GM21786 (cell line): ENCODE measurements at regions not wholly inside any gene's neighbourhood (a gene's known extent, or its start where the extent isn't known, plus 50 kb on each side); places are given as distances from the start of the nearest gene placed in this dataset.
"Not testable (repeated sequence)": the region's sequence is repeated elsewhere in the genome, so short reads cannot be mapped to it uniquely, and the experiment has no call there.

Experiments
- ATAC-seq: cut with Tn5 transposase; IDR thresholded peaks from one replicate; pipeline ENCODE4 v1.9.1; 2021; ENCODE audit not compliant: unreplicated experiment

DNA sequence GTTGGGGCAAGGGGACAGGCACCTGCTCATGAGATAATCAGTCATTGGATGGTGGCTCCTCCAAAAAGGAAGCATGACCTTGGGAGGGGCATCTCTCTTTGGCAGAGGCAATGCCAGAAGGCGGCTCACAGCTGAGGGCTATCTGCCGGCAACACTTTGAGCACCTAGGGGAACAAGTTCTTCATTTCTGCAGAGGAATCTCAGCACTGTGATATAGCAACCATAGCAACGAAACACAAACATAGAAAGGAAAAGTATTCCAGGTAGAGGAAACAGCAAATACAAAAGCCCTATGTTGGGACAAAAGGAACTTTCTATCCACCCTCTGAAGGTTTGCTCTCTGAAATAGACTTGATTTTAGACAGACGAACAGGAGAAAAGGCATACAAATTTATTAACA, 89.1 kb upstream of the NEDD4L start:
- ATAC-seq, result no peak

DNA sequence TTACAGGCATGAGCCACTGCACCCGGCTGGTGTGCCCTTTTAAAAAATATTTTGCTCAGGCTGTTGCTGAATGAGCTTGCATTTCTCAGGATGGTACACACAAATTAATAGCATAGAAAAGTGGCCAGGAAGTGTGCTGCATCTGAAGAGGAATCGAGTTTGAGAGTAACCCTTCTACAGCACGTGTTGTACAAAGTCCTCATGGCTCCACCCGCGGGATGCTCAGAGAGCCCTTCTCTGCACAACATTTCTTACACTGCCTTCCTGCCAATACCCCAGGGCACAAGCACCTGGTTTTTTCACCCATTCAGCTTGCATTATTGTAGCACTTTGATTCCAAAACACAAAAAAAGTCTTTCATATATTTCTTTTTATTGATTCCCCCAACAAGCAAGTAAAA, 90.1 kb upstream of the NEDD4L start:
- ATAC-seq, result no peak

DNA sequence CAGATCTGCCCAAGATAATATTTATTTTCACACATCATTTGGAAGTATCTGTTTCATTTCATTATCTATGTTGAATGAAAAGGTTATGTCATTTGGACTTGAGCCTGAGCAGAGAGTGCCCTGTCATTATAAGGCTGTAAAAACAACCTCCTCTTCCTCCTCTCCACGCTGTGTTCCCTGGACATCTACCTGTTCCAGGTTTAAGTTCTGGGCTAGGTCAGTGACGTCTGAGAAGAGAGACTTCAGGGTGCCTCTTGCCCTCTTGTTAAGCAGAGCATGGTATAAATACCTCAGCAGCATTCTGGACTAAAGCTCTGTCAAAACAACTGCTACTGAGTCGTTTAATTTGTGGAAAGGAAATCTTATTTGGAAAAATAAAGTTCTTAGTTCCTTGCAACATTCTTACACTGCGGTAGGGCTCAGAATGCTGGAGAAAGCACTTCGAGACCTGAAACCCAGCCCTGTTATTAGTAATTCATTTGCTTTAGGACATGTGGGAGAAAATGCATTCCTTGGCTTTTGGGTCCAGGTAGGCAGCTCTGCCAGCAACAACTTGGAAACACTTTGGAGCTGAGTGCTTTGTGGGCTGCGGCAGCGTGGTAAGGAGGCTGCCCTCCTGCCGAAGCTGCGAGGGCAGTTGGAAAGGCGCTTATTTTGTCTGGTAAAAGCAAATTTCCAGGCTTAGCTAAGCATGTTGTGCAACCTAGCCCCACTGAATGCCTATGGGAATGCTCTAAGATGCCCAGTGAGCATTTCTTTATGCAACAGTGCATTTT, 91.8 kb upstream of the NEDD4L start:
- no peak for ATAC-seq

DNA sequence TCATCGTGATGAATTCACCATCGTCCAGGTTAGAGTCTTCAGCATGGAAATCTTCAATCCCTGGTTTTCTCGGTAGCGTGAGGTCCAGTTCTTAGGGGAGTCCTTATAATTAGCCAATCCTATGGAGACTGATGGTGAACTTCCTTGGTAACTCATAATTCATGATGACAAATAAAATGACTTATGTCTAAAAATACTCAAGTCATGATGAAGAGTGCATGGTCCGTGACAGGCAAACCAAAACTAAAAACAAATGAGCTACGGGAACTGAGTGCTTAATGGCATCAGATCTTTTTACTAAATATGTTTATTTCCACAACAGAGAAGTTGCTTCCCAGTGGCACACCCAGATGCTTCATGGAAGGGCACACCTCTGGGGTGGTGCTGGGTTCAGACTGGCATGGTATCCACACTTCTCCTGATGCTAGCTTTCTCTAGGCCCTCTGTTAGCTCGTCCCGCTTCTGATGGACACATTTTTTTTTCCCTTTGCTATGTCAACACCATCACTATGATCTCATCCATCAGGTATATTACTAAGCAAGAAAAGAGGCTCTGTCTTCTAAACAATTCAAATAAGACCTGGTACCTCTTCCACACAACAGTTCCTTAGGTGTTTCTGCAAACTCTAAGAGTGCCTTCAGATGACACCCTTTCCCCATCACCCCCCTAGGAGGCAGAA, 92.8 kb upstream of the NEDD4L start:
- ATAC-seq, result no peak

DNA sequence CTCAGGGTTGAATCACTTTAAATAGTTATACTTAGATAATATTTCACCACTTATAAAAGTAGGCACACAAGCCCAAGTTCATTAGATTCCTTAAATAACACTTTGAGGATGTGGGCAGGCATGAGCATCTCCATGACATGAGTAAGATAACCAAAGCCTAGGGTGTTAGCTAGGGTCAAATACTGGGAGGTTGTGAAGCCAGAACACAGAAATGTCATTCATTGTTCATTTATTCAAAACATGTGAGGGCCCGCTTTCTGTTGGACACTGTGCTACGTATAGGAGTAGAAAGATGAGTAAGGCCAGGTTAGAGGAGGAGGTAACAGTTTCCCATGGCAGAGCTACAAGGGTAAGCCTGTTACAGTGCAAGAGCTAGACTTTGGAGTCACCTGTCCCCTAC, 93.5 kb upstream of the NEDD4L start:
- ATAC-seq, result no peak

DNA sequence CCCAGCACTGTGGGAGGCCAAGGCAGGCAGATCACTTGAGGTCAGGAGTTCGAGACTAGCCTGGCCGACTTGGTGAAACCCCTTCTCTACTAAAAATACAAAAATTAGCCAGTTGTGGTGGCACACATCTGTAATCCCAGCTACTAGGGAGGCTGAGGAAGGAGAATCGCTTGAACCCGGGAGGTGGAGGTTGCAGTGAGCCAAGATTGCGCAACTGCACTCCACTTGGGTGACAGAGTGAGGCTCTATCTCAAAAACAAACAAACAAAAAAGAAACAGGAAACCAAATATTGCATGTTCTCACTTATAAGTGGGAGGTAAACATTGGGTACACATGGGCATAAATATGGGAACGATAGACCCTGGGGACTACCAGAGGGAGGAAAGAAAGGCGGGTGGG, 94.7 kb upstream of the NEDD4L start:
- not testable (repeated sequence) for ATAC-seq

DNA sequence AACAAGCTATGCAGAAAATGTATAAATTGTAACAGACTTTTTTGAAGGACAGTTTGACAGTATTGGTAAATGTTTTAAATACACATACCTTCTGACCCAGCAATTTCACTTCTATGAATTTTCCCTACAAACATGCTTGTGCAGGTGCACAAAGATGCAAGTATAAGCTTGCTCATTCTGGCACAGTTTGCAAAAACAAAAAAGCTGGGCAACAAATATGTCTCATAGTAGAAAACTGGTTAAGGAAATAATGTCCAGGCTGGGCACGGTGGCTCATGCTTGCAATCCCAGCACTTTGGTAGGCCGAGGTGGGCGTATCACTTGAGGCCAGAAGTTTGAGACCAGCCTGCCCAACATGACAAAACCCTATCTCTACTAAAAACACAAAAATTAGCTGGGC, 96.9 kb upstream of the NEDD4L start:
- no peak for ATAC-seq

DNA sequence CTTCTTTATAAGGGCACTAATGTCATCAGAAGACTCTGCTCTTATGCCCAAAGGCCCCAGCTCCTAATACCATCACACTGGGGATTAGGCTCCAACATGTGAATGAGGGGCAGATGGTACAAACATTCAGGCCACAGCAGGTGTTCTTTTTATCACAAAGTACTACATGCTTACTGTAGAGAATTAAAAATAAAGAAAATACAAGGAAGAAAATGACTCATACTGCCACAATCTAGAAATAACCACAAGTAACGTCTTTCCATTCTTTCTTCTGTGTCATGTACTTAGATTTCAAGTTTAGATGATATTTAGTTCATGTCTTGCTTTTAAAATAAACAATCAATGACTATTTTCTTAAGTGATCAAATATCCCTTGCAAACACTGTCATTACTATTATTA, 100.3 kb upstream of the NEDD4L start:
- no peak for ATAC-seq

DNA sequence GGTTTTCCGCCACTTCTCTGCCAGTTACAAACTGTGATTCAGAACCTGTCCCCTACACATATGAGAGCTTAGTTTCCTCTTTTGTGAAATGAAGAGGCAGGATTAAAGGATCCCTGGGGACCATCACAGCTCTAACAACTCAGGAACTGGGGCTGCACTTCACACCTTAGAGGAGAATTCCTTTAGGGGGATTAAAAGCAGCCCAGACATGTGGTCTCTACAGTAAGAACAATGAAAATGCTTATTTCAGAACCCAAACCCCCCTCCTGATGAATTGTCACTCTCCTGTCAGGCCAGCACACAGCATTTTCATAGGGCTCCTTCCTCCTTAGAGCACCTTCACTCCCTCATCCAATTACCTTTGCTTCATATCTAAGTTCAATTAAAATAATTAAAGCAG, 101.5 kb upstream of the NEDD4L start:
- ATAC-seq, result no peak

DNA sequence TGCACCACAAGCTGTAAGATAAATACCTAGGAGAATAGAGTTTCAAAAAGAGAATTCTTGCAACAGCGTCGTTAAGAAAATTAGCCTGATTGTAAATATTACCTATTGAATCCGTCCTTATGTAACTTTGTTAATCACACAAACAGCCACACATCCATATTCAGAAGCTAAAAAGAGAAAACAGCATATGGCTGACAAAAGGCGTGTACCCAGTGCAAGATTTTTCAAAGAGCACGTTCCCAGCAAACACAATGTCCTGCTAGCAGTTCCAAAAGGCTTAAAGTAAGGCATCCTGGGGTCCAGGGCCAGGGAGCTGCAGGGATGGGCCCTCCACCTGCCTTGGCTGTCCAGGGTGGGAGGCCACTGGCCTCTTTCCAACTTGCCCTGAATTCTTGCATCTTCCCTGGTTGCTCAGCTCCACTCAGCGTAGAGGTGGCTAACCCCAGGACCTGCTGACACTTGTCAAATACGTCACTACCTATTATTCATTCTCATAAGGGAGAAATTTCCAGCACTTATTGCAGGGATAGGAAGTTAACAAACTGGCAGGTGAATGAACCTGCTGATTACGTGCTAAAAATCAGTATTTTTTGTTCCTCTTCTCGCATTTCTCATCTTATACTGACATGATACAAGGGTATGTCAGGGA, 102.1 kb upstream of the NEDD4L start:
- no peak for ATAC-seq

DNA sequence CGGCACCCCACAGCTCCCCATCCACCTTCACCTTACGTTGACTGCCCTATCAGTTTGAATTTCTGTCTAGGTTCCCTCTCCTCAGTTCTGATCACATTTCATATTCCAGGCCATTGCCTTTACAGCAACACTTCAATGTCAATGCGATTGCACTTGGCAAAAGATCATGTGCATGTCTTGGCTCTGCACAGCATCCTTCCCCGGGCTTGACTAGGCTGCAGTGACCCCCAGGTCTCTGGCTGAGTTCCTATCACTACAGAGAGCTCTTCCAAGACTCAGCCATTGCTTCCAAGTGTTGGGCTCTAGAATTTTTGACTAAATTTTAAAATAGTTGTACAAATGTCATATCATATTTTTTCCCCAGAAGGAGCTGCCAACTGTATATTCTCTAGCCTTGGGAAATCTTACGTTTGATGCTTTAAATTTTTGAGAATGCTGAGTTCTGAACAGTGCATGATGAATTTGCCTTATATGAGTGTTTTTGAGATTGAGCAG, 103.8 kb upstream of the NEDD4L start:
- ATAC-seq, result no peak

DNA sequence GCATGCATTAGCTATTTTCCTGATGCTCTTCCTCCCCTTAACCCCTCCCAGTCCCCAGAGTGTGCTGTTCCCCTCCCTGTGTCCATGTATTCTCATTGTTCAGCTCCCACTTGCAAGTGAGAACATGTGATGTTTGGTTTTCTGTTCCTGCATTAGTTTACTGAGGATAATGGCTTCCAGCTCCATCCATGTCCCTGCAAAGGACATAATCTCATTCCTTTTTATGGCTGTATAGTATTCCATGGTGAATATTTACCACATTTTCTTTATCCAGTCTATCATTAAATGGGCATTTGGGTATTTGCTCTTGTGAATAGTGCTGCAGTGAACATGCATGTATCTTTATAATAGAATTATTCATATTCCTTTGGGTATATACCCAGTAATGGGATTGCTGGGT, 109.7 kb upstream of the NEDD4L start:
- not testable (repeated sequence) for ATAC-seq

DNA sequence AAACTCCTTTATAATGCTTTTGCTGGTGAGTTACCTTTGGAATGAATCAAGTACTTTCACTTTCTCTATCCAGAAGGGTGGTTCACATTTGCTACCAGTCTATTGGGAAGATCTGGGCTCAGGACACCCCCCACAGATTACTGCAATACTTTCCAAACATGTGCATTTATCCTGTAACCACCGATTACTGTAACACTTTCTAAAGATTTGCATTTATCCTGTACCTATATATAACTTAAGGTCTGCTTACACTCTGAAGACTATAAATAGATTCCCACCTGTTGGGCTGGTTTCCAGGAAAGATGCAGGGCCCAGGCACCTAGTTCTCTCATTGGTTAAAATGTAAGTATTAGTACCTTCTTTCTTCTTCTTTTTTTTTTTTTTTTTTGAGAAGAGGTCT, 113.0 kb upstream of the NEDD4L start:
- no peak for ATAC-seq

DNA sequence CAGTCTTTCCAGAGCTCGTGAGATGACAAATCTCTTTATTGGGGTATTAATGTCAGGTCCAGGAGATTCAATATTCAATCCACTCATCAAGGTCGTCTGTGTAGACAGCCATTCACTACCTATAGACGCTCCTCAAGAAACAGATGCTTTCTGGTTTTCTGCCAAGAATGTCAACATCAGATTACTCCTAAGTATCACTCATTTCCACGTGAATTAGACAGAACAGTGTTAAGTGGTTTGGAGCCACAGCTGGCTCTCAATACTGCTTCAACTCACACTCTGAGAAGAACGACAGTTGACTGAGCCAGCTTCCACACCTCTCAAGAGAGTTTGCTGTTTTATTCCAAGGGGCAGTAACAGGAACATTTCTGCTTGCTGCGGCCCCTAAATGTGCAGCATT, 113.5 kb upstream of the NEDD4L start:
- ATAC-seq, result no peak

DNA sequence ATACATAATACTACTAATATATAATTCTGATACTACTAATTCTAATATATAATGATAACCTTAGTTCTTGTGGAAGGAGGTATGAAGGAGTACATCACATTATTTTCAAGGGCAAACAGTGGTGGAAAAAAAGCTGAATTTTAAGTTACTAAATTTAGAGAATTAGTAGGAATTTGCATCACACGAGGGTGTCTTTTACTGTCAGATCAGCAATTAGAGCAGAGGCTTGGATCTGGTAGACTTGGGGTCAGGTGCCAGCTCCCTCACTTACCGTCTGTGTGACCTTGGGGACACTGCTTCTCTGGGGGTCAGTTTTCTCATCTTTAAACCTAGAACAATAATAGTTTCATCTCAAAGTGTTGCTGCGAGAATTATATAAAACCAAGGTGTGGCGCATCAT, 114.1 kb upstream of the NEDD4L start:
- no peak for ATAC-seq

DNA sequence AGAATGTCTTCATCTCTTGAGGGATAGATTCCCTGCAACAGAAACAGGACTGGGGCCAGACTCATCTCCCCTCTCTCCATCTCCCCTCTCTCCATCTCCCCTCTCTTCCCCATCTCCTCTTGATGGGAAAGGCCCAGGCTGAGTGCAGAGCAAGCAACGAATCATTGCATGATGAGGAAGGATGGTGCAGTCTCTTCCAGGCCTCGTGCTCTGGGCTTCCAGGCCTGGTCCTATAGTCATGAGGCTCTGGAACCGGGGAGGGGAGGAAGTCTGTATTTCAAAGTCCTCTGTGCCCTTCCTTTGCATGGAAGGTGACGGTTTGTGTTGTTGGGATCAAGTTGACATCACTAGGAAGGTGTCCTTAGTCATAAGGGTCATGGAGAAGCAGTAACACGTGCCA, 115.6 kb upstream of the NEDD4L start:
- no peak for ATAC-seq

DNA sequence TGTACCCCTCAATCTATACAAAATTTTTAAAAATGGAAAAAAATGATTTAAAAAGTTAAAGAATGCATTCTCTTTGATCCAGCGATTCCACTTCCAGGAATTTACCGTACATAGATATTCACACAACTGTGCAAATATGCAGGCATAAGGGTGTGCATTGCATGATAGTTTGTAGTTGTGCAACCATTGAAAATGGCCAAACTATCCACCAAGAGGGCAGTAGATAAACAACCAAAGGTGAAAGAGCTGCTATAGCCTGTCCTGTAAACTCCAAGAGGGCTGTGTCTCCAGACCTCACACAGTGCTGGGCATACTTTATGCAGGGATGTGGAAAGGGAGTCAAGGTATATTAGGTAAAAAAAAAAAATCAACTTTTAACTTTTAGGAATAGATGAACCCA, 116.5 kb upstream of the NEDD4L start:
- ATAC-seq, result no peak

DNA sequence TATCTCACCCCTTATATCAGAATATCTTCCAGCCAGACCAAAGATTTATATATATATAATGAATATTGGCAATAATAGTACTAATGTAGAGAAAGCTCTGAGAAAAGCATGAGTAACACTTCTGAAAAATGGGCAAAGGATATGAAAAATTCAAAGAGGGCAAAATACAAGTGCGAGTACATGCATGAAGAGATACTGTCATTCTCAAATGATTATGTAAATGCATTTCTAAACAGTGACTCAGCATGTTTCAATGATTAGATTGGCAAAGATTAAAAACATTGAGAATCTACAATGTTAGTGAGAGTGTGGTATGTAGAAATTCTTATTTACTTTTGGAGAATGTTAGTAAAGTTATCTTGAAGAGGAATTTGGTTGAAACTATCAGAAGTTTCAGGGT, 118.3 kb upstream of the NEDD4L start:
- no peak for ATAC-seq

DNA sequence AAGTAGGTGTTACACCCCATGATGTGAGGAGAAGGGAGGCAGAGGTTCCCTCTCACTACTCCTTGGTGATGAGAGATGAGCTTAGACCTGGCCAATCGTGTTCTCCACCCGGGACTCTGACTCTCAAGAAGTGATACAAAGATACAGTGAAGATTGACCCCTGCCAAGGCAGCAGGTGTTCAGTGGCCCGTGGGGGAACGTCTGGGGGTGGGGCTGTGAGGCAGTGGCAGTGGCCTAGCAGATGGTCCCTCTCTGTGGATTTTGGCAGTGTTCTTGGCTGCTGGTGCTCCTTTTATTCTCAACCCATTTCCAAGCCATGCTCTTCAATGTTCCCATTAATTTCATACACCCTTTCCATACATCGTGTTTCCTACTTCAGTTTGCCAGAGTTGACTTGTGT, 120.4 kb upstream of the NEDD4L start:
- ATAC-seq, result no peak

DNA sequence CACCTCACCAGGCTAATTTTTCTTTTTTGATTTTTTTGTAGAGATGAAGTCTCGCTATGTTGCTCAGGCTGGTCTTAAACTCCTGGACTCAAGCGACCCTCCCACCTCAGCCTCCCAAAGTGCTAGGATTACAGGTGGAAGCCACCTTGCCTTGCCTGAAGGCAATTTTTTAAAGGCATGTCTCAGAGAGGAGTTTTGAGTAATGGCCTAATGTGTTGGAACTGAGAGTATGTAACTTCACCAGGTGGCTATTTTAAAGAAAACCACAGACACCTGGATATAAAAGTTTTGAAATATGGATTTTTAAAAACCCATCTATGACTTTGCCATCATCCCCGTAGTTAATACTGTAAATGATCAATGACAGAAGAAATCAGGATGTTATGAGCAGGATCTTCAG, 119.8 kb upstream of the ATP8B1 start:
- ATAC-seq, result no peak

DNA sequence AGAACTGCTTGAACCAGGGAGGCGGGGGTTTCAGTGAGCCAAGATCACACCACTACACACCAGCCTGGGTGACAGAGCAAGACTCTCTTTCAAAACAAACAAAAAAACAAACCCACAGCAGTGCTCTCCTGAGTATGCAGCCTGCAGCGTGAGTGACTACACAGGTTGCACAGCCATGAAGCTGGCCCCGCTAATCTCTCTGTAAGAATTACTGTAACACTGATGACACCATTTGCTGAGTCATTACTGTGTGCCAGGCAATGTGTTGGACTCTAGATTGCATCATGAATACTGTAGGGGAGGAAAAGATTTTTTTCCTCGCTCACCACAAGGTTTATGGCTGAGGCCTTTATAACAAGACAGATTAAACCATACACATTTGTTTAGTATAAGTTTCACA, 118.6 kb upstream of the ATP8B1 start:
- no peak for ATAC-seq

DNA sequence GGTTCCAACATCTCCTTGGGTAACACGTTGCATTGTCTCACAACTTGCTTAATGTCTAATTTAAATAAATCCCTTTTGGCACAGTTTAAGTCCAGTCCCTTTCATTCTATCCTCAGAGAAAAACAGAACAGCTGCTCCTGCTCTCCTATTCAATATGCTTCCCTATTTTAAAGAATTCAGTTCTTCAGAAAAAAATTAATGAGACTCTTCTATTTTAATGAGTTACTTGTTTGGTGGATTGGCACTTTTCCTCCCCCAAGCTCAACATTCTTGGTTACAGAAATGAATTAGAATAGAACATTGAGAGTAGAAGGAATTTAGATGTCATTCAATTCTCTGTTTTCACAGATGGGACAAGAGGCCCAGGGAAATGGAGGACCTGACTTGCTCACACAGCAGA, 116.9 kb upstream of the ATP8B1 start:
- ATAC-seq, result no peak
